Tibial nerve (tissue), 4 donors: ENCODE measurements at regions not wholly inside any gene's neighbourhood (a gene's known extent, or its start where the extent isn't known, plus 50 kb on each side); places are given as distances from the start of the nearest gene placed in this dataset.
"Not testable (repeated sequence)": the region's sequence is repeated elsewhere in the genome, so short reads cannot be mapped to it uniquely, and the experiment has no call there.

Experiments
- CTCF ChIP-seq, 5 experiments: fragments of 200-600 bp in 3 of 5; fragments of 450-650 bp in 2 of 5; sonication (generic) in 3 of 5; IDR thresholded peaks; one replicate each; pipeline ENCODE4 v1.5.1; 2016 to 2019; ENCODE audit warnings: antibody characterized with exemption in 5 of 5, mild to moderate bottlenecking in 3 of 5, moderate library complexity in 2 of 5
- EP300 ChIP-seq, 2 donors: sonication (generic); formaldehyde crosslinking; IDR thresholded peaks; one replicate each; pipeline ENCODE4 v1.6.1; 2017; ENCODE audit warnings: antibody characterized with exemption in 2 of 2, mild to moderate bottlenecking in 1 of 2
- POLR2A ChIP-seq, 2 donors: fragments of 450-650 bp; IDR thresholded peaks; one replicate each; pipeline ENCODE4 v1.6.1; 2017; ENCODE audit warnings: antibody characterized with exemption in 2 of 2, mild to moderate bottlenecking in 2 of 2, moderate library complexity in 2 of 2

GRCh38 chr12:13898387-13898786 is 83.0 kb downstream of the GRIN2B start:
- TF ChIP-seq CTCF, POLR2A, EP300 (IDR thresholded peaks at IDR 0.05): not testable (repeated sequence)
